Breast epithelium (tissue), 4 donors: ENCODE measurements at regions not wholly inside any gene's neighbourhood (a gene's known extent, or its start where the extent isn't known, plus 50 kb on each side); places are given as distances from the start of the nearest gene placed in this dataset.

Source experiments
- DNase-seq, 2 donors: peaks; one replicate each; pipeline ENCODE4 v3.0.0-alpha.2; 2019; ENCODE audit warnings: low spot score in 2 of 2
- H3K27ac ChIP-seq, 2 donors: fragments of 200-600 bp; sonication (generic) in 1 of 2; one replicate each; pipeline ENCODE4 v1.5.1; 2016 to 2019; ENCODE audit warnings: mild to moderate bottlenecking in 1 of 2
- H3K27me3 ChIP-seq, 2 donors: fragments of 200-600 bp; sonication (generic) in 1 of 2; one replicate each; pipeline versions ENCODE4 v1.5.1 to v1.6.0; 2017 to 2019; ENCODE audit warnings: control low read depth in 1 of 2, mild to moderate bottlenecking in 1 of 2
- H3K36me3 ChIP-seq: fragments of 200-600 bp; one replicate; pipeline ENCODE4 v1.5.1; 2019
- H3K4me1 ChIP-seq, 2 donors: fragments of 200-600 bp; sonication (generic); one replicate each; pipeline ENCODE4 v1.5.1; 2016 to 2019; ENCODE audit warnings: control low read depth in 1 of 2
- H3K4me3 ChIP-seq, 3 donors: fragments of 200-600 bp; sonication (generic); 1 replicate in 2 of 3; 2 replicates in 1 of 3; pipeline ENCODE4 v1.5.1; 2016 to 2019; ENCODE audit warnings: mild to moderate bottlenecking in 3 of 3, moderate library complexity in 2 of 3
- H3K9me3 ChIP-seq, 2 donors: fragments of 200-600 bp; sonication (generic) in 1 of 2; one replicate each; pipeline ENCODE4 v1.5.1; 2016 to 2019; ENCODE audit warnings: control low read depth in 1 of 2
- POLR2A ChIP-seq: fragments of 450-650 bp; IDR thresholded peaks from one replicate; pipeline ENCODE4 v1.6.1; 2016; ENCODE audit warnings: antibody characterized with exemption, mild to moderate bottlenecking, moderate library complexity
- POLR2AphosphoS5 ChIP-seq, 3 donors: sonication (generic); formaldehyde crosslinking; IDR thresholded peaks; one replicate each; pipeline ENCODE4 v1.6.1; 2017; ENCODE audit warnings: antibody characterized with exemption in 3 of 3
- intact Hi-C: fragments of 100-400 bp; cut with DNase I; formaldehyde crosslinking; loops from one replicate; pipeline ENCODE4 v1.15.1; 2023; ENCODE audit warnings: low total_unique reads
- TF ChIP-seq, protein P1 (sequence below), 3 donors: fragments of 450-650 bp; IDR thresholded peaks; one replicate each; pipeline ENCODE4 v1.5.1; 2016 to 2017; ENCODE audit warnings: antibody characterized with exemption in 3 of 3, mild to moderate bottlenecking in 3 of 3, moderate library complexity in 3 of 3

DNA sequence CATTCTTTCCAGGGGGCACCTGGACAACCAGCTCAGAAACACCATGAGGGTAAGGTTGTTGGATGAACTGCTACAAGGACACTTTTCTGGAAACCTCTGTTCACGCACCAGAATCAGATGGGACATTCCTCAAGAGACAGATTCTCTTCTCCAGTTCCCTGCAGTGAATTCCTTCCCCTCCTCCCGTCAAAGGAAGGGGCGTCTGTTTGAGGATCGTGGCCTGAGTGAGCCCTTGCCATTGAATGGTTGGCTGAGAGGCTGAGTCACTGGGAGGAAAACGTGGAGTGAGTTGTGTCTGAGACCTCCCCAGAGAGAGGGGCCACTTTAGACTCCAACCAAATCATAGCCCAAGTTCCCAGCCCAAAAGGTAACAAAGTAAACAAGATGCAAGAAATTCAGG is 79.4 kb upstream of the ZNF507 start:
- DNase-seq, result no peak
- Histone ChIP-seq H3K4me3 (no peak overlapping the region), H3K27me3 (no peaks in the 10 kb centered on the region), H3K27ac (no peak overlapping the region), H3K9me3 (no peaks in the 10 kb centered on the region), H3K4me1 (no peaks in the 10 kb centered on the region), H3K36me3 (no peaks in the 10 kb centered on the region)
- no peak for TF ChIP-seq POLR2AphosphoS5 (IDR thresholded peaks at IDR 0.05)
- TF ChIP-seq, protein P1, sequence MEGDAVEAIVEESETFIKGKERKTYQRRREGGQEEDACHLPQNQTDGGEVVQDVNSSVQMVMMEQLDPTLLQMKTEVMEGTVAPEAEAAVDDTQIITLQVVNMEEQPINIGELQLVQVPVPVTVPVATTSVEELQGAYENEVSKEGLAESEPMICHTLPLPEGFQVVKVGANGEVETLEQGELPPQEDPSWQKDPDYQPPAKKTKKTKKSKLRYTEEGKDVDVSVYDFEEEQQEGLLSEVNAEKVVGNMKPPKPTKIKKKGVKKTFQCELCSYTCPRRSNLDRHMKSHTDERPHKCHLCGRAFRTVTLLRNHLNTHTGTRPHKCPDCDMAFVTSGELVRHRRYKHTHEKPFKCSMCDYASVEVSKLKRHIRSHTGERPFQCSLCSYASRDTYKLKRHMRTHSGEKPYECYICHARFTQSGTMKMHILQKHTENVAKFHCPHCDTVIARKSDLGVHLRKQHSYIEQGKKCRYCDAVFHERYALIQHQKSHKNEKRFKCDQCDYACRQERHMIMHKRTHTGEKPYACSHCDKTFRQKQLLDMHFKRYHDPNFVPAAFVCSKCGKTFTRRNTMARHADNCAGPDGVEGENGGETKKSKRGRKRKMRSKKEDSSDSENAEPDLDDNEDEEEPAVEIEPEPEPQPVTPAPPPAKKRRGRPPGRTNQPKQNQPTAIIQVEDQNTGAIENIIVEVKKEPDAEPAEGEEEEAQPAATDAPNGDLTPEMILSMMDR (IDR thresholded peaks at IDR 0.05), result no peak
- TF ChIP-seq POLR2A, result no peak
- intact Hi-C loops, result no loop called here

GRCh38 chr19:32266460-32266859 is 79.0 kb upstream of the ZNF507 start:
- DNase-seq, result no peak
- H3K27me3 ChIP-seq, result no peaks in the 10 kb centered on the region
- H3K27ac ChIP-seq, result no peak overlapping the region
- no peaks in the 10 kb centered on the region for H3K9me3 ChIP-seq
- intact Hi-C loops, result no loop called here
- no peaks in the 10 kb centered on the region for H3K4me1 ChIP-seq
- no peak overlapping the region for H3K4me3 ChIP-seq
- no peaks in the 10 kb centered on the region for H3K36me3 ChIP-seq
- no peak for TF ChIP-seq POLR2A
- TF ChIP-seq POLR2AphosphoS5 (IDR thresholded peaks at IDR 0.05), result no peak
- TF ChIP-seq, protein P1 (IDR thresholded peaks at IDR 0.05), result no peak

DNA sequence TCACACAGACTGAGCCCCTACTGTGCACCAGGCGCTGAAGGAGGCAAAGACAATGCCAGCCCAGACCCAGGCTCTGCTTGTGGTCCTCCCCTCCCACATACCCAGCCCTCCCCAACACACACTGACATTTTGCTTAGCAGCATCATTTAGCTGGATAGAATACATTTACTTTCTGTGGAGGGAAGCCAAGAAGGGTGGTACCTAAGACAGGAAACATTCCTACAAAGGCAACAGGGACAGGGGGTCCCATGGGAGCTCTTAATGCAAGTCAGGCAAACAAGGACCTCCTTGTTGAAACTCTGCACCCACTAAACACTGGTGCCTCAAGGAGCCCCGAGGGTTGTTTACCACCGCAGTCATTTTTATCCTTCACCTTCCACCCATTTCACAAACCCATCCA is 77.0 kb upstream of the ZNF507 start:
- TF ChIP-seq POLR2AphosphoS5 (IDR thresholded peaks at IDR 0.05), result no peak
- TF ChIP-seq, protein P1 (IDR thresholded peaks at IDR 0.05), result no peak
- TF ChIP-seq POLR2A, result no peak
- intact Hi-C loops, result no loop called here

DNA sequence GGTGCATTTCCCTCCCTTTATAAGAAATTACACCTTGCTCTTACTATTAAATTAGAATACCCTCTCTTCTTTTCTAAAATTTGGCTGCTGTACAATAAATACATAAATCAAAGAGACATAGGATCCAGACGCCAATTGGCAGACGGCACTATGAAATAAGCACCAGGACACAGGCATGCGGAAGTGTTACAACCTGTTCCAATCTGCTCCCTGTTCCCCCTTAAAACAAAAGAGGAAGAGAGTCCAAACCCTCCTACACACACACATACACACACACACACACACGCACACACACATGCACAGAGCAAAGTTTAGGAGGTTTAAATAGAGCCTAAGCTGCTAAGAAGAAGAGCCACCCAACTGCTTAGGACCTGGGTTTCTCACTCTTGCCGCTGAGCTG is 75.6 kb upstream of the ZNF507 start:
- peaks cover 0 to 9% of the 10 kb centered on the region in 2 donors for H3K9me3 ChIP-seq
- no peaks in the 10 kb centered on the region for H3K4me1 ChIP-seq
- intact Hi-C loops, result no loop called here
- H3K27me3 ChIP-seq, result no peaks in the 10 kb centered on the region
- peak in 1 of 2 donors; percentile 20 for DNase-seq
- no peaks in the 10 kb centered on the region for H3K36me3 ChIP-seq
- H3K4me3 ChIP-seq, result no peak overlapping the region
- TF ChIP-seq, protein P1 (IDR thresholded peaks at IDR 0.05), result no peak
- TF ChIP-seq POLR2AphosphoS5 (IDR thresholded peaks at IDR 0.05) (no peak), POLR2A (no peak)
- H3K27ac ChIP-seq, result no peak overlapping the region

More for the DNA sequence above, 77.0 kb upstream of the ZNF507 start:
- no peaks in the 10 kb centered on the region for H3K4me1 ChIP-seq
- no peaks in the 10 kb centered on the region for H3K9me3 ChIP-seq
- DNase-seq, result no peak
- H3K27ac ChIP-seq, result no peak overlapping the region
- H3K4me3 ChIP-seq, result no peak overlapping the region
- H3K27me3 ChIP-seq, result no peaks in the 10 kb centered on the region
- no peaks in the 10 kb centered on the region for H3K36me3 ChIP-seq

- no peaks in the 10 kb centered on the region for H3K36me3 ChIP-seq
- no peaks in the 10 kb centered on the region for H3K4me1 ChIP-seq
- TF ChIP-seq, protein P1 (IDR thresholded peaks at IDR 0.05), result no peak
- TF ChIP-seq POLR2A (no peak), POLR2AphosphoS5 (IDR thresholded peaks at IDR 0.05) (no peak)
- peaks cover 0 to 9% of the 10 kb centered on the region in 2 donors for H3K9me3 ChIP-seq
- H3K27me3 ChIP-seq, result no peaks in the 10 kb centered on the region
- DNase-seq, result no peak
- H3K27ac ChIP-seq, result no peak overlapping the region
- H3K4me3 ChIP-seq, result no peak overlapping the region
- intact Hi-C loops, result no loop called here
These were observed 71.9 kb upstream of the ZNF507 start for GRCh38 chr19:32273483-32273882.
